ENCODE measurements at regions not wholly inside any gene's neighbourhood (a gene's known extent, or its start where the extent isn't known, plus 50 kb on each side); places are given as distances from the start of the nearest gene placed in this dataset.
"Not testable (repeated sequence)": the region's sequence is repeated elsewhere in the genome, so short reads cannot be mapped to it uniquely, and the experiment has no call there.

DNA sequence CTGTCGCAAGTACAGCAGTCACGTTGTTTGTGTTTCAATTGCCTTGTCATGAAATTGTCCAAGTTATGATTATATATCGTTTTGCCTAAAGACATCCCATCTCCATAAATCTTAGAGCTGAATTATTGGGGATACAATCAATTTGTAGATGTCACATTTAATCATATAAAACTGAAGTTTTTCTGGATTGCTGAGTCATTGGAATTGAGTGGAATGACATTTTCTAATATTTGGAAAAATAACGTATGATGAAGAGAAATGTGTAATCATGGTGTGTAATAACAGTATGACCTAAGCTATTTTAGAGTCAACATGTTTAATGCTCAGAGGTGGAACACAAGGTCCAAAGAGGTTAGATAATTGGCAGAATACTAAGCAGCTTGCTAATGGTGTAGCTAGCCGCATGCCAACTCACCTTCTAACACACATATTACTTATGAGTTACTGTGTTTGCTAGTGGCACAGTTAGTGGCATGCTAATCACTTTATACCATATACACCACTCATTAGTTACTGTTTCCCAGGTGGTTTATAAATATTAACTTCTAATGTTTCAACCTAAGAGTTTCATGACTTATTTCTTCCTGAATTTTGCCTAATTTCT lies 473.1 kb upstream of the GRAMD2B start:
- DNase-seq (ENCODE audit: low spot score), result no peak

GRCh38 chr5:125961150-125961549 lies 462.1 kb upstream of the GRAMD2B start:
- no peak for DNase-seq (ENCODE audit: low spot score)

DNA sequence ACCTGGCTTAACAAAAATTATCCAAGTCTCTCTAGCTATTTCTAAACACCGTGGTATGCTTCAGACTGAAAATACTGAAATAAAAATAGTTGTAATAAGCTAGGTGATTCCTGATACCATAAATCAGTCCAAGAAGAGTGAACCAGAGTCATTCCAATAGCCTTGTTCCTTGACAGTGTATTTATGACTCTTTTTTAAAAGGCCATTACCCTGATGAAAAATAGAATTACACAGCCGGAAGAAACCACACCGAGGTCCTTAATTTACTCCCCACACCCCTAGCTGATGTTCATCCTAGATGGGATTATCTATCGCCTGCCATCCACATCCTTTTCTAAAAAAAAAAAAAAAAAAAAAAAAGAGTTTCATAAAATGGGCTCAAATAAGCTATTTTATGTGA lies 457.6 kb upstream of the GRAMD2B start:
- DNase-seq (ENCODE audit: low spot score), result no peak

- no peak for DNase-seq (ENCODE audit: low spot score)
Observed at GRCh38 chr5:125967576-125967975, 455.6 kb upstream of the GRAMD2B start.

- no peak for DNase-seq (ENCODE audit: low spot score)
Observed at GRCh38 chr5:125969011-125969813, 454.0 kb upstream of the GRAMD2B start.

- DNase-seq (ENCODE audit: low spot score), result no peak
Observed at GRCh38 chr5:125969814-125970171, 453.4 kb upstream of the GRAMD2B start.

DNA sequence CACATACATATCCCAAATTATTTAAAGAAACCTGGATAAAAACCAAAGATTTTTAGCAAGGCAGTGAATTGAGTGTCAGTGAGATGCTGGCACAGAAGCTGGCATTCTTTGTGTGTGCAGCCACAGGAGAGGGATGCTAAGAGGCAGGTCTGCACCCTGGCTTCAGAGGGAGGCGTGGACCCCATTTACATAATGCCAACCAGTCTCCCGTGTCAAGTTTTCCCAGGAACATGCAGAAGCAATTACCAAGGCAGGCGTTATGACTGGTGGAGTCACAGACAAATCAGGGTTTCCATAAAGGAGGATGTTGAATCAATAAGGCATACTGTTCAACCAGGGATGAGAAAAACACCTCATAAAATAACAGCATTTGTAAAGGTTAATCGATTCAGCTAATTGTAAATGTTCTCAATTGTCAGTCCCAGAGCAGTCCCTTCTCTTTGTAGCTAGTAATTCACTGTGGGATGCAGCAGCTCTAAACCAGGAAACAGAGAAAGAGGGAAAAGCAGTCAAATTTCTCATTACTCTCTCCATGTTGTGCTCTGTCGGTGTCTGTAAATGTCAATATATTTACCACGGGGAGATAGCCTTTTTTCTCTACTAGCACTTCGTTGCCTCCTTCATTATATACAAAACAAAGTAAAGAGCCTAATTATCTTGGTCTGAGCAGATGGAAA lies 452.4 kb upstream of the GRAMD2B start:
- no peak for DNase-seq (ENCODE audit: low spot score)

GRCh38 chr5:125972706-125973105 lies 450.5 kb upstream of the GRAMD2B start:
- DNase-seq (ENCODE audit: low spot score), result no peak

GRCh38 chr5:125974679-125975078 lies 448.5 kb upstream of the GRAMD2B start:
- DNase-seq (ENCODE audit: low spot score), result no peak

DNA sequence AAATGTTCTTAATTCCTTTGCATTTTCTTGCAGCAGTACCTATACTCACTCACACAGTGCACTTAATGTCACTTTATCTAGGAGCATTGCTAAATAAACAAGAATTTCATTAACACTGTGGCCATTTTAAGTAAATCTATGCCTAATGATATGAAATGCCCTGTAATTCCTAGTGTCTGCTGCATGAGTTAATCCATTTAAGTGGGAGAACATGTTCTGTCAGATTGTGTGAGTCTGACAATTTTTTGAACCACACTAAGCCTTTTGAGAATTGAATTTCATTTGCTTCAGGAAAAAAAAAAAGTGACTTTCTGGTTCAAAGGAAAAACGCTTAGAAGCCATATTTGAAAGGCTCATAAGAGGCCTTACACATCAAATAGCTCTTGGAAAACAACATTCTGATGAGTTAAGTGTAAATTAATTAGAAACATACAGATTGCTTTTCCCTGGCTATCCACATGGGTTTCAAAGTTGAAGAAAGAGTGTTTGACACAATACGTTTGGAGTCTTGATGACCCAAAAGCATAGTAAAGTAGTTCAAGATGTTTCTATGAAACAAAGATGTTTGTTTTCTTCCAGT lies 446.7 kb upstream of the GRAMD2B start:
- DNase-seq (ENCODE audit: low spot score), result no peak

DNA sequence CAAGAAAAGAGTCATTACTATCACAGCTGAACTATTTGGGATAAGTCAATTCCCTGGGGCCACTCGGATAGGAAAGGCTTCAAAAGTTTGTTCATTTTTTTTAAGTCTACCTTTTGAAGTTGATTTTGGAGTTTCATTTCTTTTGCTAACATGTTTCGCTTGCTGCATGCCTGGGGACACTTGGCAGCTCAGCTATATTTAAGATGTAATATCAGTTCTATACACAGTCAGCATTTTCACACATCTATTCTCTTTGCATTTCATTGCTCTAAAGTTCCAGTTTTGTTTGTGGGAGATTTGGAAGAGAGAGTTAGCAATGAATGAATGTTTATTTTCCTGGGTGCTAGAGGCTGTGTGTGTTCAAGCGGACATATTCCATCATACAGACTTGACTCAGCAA lies 445.2 kb upstream of the GRAMD2B start:
- DNase-seq (ENCODE audit: low spot score), result no peak

DNA sequence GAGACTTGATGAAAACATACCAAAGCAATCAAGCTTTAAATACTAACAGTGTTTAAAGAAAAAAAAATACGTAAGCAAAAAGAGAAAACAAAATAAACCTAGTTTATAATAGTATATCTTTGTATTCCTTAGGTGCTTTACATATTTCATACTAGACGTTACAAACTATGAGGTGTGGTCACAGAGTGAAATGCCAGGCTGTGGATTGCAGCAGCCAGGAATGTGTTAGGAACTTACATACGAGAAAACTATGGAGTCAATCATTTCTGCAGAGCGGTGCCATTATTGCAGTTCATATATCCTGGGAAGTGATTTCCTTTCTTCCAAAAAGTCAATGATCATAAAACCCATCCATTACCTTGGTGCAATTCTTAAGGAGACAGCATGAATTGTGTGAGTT lies 443.6 kb upstream of the GRAMD2B start:
- DNase-seq (ENCODE audit: low spot score), result no peak

- no peak for DNase-seq (ENCODE audit: low spot score)
Observed at GRCh38 chr5:125981016-125981415, 442.2 kb upstream of the GRAMD2B start.

DNA sequence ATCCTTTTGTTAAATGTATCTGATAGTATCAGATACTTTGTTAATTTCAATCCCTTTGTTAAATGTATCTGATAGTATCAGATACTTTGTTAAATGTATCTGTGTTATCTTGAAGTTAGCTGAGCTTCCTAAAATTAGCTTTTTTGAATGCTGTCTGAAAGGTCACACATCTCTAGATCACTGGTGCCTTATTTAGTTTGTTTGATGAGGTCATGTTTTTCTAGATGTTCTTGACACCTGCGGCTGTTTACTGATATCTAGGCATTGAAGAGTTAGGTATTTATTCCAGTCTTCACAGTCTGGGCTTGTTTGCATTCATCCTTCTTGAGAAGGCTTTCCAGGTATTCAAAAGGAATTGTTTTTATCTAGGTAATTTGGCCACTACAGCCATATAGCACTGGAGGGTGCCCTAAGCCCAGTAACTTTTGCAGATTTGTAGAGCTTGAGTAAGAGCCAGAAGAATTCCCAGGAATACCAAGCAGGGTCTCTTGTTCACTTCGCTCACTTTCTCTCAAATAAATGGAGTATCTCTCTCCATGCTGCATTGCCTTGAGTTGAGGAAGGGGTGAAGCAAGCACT lies 435.4 kb upstream of the GRAMD2B start:
- DNase-seq (ENCODE audit: low spot score), result no peak

- no peak for DNase-seq (ENCODE audit: low spot score)
Observed at GRCh38 chr5:125992050-125992449, 431.2 kb upstream of the GRAMD2B start.

DNA sequence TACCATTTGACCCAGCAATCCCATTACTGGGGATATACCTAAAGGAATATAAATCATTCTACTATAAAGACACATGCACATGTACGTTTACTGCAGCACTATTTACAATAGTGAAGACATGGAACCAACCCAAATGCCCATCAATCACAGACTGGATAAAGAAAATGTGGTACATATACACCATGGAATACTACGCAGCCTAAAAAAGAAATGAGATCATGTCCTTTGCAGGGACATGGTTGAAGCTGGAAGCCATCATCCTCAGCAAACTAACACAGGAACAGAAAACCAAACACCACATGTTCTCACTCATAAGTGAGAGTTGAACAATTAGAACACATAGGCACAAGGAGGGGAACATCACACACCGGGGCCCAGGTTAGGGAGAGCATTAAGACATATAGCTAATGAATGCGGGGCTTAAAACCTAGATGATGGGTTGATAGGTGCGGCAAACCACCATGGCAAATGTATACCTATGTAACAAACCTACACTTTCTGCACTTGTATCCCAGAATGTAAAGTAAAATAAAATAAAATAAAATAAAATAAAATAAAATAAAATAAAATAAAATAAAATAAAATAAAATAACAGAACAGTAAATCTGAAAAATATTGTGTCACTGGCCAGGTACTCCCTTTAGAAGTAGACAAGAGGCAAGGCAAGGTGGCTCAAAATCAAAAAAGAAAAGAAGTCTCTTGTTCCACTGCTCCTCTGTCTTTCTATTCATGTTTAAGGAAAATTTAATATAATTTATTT lies 423.8 kb upstream of the GRAMD2B start:
- DNase-seq (ENCODE audit: low spot score), result not testable (repeated sequence)

- DNase-seq (ENCODE audit: low spot score), result no peak
Observed at GRCh38 chr5:126000507-126000906, 422.7 kb upstream of the GRAMD2B start.

- no peak for DNase-seq (ENCODE audit: low spot score)
Observed at GRCh38 chr5:126002222-126002897, 420.8 kb upstream of the GRAMD2B start.

DNA sequence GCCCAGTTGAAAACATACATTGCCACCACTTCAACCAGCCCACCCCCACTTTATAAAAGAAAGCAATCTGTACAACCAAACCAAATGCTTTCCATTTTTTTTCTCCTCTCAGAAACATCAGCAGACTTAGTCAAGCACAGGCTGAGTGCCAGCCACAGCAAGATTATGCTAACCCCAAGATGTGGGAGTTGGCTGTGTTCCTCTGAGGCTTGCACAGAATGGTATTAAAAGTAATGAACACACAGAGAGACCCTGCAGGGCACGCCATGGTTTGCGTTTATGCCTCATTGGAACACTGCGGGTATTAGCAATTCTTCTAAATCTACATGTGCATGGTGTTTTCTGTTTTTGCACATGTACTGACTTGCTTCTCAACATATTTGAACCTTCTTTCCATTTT lies 419.9 kb upstream of the GRAMD2B start:
- DNase-seq (ENCODE audit: low spot score), result no peak

- DNase-seq (ENCODE audit: low spot score), result no peak
Observed at GRCh38 chr5:126004636-126005035, 418.6 kb upstream of the GRAMD2B start.

DNA sequence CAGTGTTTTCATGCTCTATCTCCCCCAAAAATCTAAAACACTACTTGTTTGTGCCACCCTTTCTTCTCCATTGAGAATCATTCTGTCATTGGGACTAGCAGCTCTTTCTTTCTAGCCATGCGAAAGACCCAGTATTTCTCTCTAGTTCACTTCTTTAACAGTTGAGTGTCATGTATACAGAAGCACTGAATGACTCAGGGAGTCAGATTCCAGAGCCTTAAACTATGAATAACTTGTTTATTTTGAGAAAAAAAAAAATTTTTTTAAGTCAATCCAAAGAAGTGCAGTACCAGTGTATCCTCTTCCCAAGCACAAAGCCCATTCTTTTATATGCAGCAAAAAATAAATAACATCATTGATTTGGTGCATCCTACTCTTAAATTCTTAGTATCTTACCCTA lies 415.4 kb upstream of the GRAMD2B start:
- no peak for DNase-seq (ENCODE audit: low spot score)
